ENCODE measurements at regions not wholly inside any gene's neighbourhood (a gene's known extent, or its start where the extent isn't known, plus 50 kb on each side); places are given as distances from the start of the nearest gene placed in this dataset.

DNA sequence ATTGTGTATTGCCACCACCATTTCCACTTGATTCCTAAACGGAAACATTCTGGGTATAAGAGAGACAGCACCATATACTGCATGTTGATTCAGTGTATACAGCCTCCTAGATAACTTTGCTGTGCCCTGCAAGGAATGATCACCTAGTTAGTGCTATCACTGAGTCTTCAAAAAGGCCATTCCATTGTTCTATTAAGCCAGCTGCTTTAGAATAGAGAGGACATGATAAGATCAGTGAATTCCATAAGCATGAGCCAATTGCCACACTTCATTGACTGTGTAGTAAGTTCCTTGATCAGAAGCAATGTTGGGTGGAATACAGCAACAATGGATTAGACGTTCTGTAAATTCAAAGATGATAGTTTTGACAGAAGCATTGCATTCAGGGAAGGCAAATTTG, 1047.3 kb downstream of the PCDH18 start:
- no peak for TF ChIP-seq ZFX (IDR thresholded peaks at IDR 0.05; ENCODE audit: borderline replicate concordance)
- TF ChIP-seq, protein P1, sequence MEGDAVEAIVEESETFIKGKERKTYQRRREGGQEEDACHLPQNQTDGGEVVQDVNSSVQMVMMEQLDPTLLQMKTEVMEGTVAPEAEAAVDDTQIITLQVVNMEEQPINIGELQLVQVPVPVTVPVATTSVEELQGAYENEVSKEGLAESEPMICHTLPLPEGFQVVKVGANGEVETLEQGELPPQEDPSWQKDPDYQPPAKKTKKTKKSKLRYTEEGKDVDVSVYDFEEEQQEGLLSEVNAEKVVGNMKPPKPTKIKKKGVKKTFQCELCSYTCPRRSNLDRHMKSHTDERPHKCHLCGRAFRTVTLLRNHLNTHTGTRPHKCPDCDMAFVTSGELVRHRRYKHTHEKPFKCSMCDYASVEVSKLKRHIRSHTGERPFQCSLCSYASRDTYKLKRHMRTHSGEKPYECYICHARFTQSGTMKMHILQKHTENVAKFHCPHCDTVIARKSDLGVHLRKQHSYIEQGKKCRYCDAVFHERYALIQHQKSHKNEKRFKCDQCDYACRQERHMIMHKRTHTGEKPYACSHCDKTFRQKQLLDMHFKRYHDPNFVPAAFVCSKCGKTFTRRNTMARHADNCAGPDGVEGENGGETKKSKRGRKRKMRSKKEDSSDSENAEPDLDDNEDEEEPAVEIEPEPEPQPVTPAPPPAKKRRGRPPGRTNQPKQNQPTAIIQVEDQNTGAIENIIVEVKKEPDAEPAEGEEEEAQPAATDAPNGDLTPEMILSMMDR (IDR thresholded peaks at IDR 0.05): no peak
- no peak overlapping the region for H3K27ac ChIP-seq

DNA sequence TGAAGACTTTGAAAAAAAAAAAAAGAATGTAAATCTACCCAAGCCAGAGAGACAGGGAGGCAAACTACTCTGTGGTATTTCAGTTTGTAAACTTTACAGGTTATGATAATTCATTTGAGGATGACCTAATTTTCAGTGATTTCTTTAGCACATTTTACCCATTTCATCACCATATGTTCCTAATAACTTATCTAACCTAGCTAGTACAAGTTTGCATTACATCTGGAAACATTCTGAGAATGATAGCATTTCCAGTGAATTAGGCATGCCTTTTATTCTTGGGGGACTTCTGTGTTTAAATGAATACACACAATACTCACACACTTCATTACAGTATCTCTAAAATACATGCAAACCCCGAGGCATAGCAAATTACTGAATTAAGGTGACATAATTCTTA, 1055.5 kb downstream of the PCDH18 start:
- no peak for TF ChIP-seq ZFX (IDR thresholded peaks at IDR 0.05; ENCODE audit: borderline replicate concordance)
- TF ChIP-seq, protein P1 (IDR thresholded peaks at IDR 0.05): no peak
- no peak overlapping the region for H3K27ac ChIP-seq

DNA sequence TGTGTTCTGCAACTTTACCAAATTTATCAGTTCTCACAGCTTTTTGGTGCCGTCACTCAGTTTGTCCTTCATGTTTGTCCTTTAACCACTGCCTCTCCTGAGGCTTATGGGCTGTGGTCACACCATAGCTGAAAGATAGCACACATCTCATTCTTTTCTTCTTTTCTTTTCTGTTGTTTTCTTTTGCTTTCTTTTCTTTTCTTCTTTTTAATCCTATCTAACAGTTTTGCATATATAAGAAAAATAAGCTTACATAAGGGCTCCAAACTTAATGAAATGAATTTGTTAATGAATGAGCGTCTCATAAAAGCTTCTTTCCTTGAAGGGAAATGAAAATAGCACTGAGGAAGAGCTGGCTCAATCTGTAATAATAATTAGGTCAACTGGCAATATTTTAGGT, 1061.2 kb downstream of the PCDH18 start:
- TF ChIP-seq, protein P1 (IDR thresholded peaks at IDR 0.05): no peak
- no peak for TF ChIP-seq ZFX (IDR thresholded peaks at IDR 0.05; ENCODE audit: borderline replicate concordance)
- H3K27ac ChIP-seq: no peak overlapping the region

DNA sequence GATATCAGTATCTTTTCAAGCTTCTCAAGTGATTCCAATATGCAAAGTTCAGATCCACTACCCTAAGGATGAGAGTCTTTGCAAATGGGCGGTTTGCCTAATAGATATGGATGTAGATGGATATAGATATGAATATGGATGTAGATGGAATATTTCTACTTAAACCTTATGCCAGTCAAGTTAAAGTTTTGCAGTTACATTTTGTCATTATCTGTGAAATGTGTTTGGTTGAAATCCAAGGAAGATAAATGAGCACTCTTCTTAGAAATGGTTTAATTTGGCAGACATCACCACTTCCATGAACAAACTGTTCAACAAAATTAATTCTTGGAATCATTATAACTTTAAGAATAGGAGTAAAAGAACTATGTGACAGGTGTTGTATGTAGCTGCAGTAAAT, 1066.6 kb downstream of the PCDH18 start:
- no peak overlapping the region for H3K27ac ChIP-seq
- TF ChIP-seq ZFX (IDR thresholded peaks at IDR 0.05; ENCODE audit: borderline replicate concordance): no peak
- TF ChIP-seq, protein P1 (IDR thresholded peaks at IDR 0.05): no peak

DNA sequence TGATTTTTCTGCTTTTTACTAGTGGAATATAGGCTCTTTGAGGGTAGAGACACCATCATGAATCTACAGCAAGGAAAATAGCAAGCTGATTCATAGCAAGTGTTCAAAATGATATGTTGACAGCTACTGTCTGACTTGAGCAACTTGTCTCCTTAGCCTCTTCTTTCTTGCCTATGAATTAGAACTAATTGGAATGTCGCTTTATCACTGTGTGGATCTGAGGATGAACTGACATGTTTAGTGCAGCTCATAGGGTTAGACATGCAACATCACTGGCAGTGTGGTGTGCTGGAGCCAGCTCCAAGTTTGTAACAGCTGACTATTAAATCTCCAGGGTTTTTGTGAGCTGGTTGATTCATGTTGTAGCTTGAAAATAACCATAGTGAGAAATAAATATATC, 1068.4 kb downstream of the PCDH18 start:
- H3K27ac ChIP-seq: no peak overlapping the region
- TF ChIP-seq, protein P1 (IDR thresholded peaks at IDR 0.05): no peak
- TF ChIP-seq ZFX (IDR thresholded peaks at IDR 0.05; ENCODE audit: borderline replicate concordance): no peak

DNA sequence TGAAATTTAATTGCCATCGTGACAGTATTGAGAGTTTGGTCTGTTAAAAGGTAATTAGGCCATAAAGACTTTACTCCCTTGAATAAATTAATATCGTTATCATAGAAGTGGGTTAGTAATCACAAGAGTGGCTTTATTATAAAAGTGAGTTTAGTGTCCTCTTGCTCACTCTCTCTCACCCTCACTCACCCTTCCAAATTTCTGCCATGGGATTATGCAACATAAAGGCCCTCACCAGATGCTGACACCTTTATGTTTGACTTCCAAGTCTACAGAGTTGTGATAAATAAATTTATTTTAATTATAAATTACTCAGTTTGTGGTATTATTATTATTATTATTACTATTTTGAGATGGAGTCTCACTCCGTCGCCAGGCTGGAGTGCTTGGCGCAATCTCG, 1070.8 kb downstream of the PCDH18 start:
- TF ChIP-seq, protein P1 (IDR thresholded peaks at IDR 0.05): no peak
- TF ChIP-seq ZFX (IDR thresholded peaks at IDR 0.05; ENCODE audit: borderline replicate concordance): no peak
- no peak overlapping the region for H3K27ac ChIP-seq

DNA sequence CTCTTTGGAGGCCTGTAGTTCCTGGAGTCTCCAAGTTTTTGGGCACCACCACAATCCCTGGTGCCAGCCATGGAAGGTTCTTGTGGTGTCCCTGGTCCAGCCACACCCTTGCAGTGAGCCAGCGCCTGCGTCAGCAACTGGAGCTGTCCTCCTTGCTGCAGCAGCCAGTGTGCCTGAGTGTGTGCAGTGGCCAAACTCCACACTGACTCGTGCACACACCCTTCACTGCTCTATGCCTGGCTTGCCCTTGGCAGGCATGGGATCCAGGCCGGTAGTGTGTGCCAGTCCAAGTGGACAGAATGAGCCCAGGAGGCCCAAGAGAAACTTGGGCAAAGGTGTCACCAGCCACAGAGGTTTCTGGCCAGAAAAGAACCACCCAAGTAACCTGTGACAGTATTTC, 1074.0 kb downstream of the PCDH18 start:
- no peak overlapping the region for H3K27ac ChIP-seq
- no peak for TF ChIP-seq ZFX (IDR thresholded peaks at IDR 0.05; ENCODE audit: borderline replicate concordance)
- TF ChIP-seq, protein P1 (IDR thresholded peaks at IDR 0.05): no peak
